ENCODE measurements at regions not wholly inside any gene's neighbourhood (a gene's known extent, or its start where the extent isn't known, plus 50 kb on each side); places are given as distances from the start of the nearest gene placed in this dataset.

- no peak overlapping the region for H2AFZ ChIP-seq (ENCODE audit: low read depth, low read length)
- H3K4me3 ChIP-seq (ENCODE audit: low read length): no peak overlapping the region
- TF ChIP-seq CTCF (IDR thresholded peaks at IDR 0.05; ENCODE audit: low read depth, low read length) (no peak), EZH2phosphoT487 (IDR thresholded peaks at IDR 0.05; ENCODE audit: low read depth) (no peak)
- no peaks in the 10 kb centered on the region for H4K20me1 ChIP-seq (ENCODE audit: insufficient read depth, low read length)
- H3K4me1 ChIP-seq (ENCODE audit: low read length): peaks cover 6% of the 10 kb centered on the region
- no peaks in the 10 kb centered on the region for H3K36me3 ChIP-seq (replicated peaks; ENCODE audit: low read depth, low read length)
- no peaks in the 10 kb centered on the region for H3K27me3 ChIP-seq (ENCODE audit: low read depth, low read length)
- H3K9me3 ChIP-seq (ENCODE audit: insufficient read depth, low read length): no peaks in the 10 kb centered on the region
- H3K4me2 ChIP-seq (ENCODE audit: low read length): no peak overlapping the region
- no peak overlapping the region for H3K9ac ChIP-seq (ENCODE audit: low read length)
- no peaks in the 10 kb centered on the region for H3K79me2 ChIP-seq (ENCODE audit: low read length)
- H3K27ac ChIP-seq (ENCODE audit: low read length): no peak overlapping the region
Observed at GRCh38 chr2:155294358-155294757, 595.9 kb downstream of the KCNJ3 start.

DNA sequence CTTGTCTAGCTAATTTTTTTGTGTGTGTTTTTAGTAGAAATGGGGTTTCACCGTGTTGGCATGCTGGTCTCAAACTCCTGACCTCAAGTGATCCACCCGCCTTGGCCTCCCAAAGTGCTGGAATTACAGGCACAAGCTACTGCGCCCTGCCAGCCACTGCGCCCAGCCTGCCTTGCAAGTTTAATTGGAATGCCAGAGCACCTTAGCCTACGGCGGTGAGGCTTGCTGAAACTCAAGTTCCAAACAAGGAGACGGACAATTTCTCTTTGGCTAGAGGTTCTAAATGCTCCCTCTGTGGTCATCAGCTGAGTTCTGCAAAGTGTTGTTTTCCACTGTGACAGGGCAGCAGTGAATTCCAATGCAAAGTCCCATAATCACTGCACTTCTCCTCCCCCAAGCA lies 583.4 kb downstream of the KCNJ3 start:
- no peak overlapping the region for H3K4me3 ChIP-seq (ENCODE audit: low read length)
- no peak overlapping the region for H2AFZ ChIP-seq (ENCODE audit: low read depth, low read length)
- H3K4me2 ChIP-seq (ENCODE audit: low read length): no peak overlapping the region
- H3K9me3 ChIP-seq (ENCODE audit: insufficient read depth, low read length): no peaks in the 10 kb centered on the region
- H3K27ac ChIP-seq (ENCODE audit: low read length): no peak overlapping the region
- TF ChIP-seq CTCF (IDR thresholded peaks at IDR 0.05; ENCODE audit: low read depth, low read length): no peak
- no peak for TF ChIP-seq EZH2phosphoT487 (IDR thresholded peaks at IDR 0.05; ENCODE audit: low read depth)
- no peaks in the 10 kb centered on the region for H3K79me2 ChIP-seq (ENCODE audit: low read length)
- no peaks in the 10 kb centered on the region for H4K20me1 ChIP-seq (ENCODE audit: insufficient read depth, low read length)
- H3K4me1 ChIP-seq (ENCODE audit: low read length): no peaks in the 10 kb centered on the region
- no peaks in the 10 kb centered on the region for H3K36me3 ChIP-seq (replicated peaks; ENCODE audit: low read depth, low read length)
- H3K9ac ChIP-seq (ENCODE audit: low read length): no peak overlapping the region
- H3K27me3 ChIP-seq (ENCODE audit: low read depth, low read length): no peaks in the 10 kb centered on the region

DNA sequence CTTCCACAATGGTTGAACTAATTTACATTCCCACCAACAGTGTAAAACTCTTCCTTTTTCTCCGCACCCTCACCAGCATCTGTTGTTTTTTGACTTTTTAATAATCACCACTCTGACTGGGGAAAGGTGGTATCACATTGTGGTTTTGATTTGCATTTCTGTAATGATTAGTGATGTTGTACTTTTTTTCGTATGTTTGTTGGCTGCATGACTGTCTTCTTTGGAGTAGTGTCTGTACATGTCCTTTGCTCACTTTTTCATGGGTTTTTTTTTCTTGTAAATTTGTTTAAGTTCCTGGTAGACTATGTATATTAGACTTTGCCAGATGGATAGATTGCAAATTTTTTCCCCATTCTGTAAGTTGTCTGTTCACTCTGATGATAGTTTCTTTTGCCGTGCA lies 574.8 kb downstream of the KCNJ3 start:
- Histone ChIP-seq H3K4me3 (ENCODE audit: low read length) (no peak overlapping the region), H3K79me2 (ENCODE audit: low read length) (no peaks in the 10 kb centered on the region), H3K27me3 (ENCODE audit: low read depth, low read length) (no peaks in the 10 kb centered on the region), H2AFZ (ENCODE audit: low read depth, low read length) (no peak overlapping the region), H3K4me1 (ENCODE audit: low read length) (no peaks in the 10 kb centered on the region), H3K27ac (ENCODE audit: low read length) (no peak overlapping the region), H4K20me1 (ENCODE audit: insufficient read depth, low read length) (no peaks in the 10 kb centered on the region), H3K36me3 (replicated peaks; ENCODE audit: low read depth, low read length) (no peaks in the 10 kb centered on the region), H3K9me3 (ENCODE audit: insufficient read depth, low read length) (no peaks in the 10 kb centered on the region), H3K9ac (ENCODE audit: low read length) (no peak overlapping the region), H3K4me2 (ENCODE audit: low read length) (no peak overlapping the region)
- TF ChIP-seq CTCF (IDR thresholded peaks at IDR 0.05; ENCODE audit: low read depth, low read length) (no peak), EZH2phosphoT487 (IDR thresholded peaks at IDR 0.05; ENCODE audit: low read depth) (no peak)

- Histone ChIP-seq H3K27ac (ENCODE audit: low read length) (no peak overlapping the region), H2AFZ (ENCODE audit: low read depth, low read length) (no peak overlapping the region), H3K36me3 (replicated peaks; ENCODE audit: low read depth, low read length) (no peaks in the 10 kb centered on the region)
Observed at GRCh38 chr2:155266583-155266982, 568.1 kb downstream of the KCNJ3 start.

More at GRCh38 chr2:155266583-155266982, 568.1 kb downstream of the KCNJ3 start:
- TF ChIP-seq CTCF (IDR thresholded peaks at IDR 0.05; ENCODE audit: low read depth, low read length) (no peak), EZH2phosphoT487 (IDR thresholded peaks at IDR 0.05; ENCODE audit: low read depth) (no peak)
- Histone ChIP-seq H4K20me1 (ENCODE audit: insufficient read depth, low read length) (no peaks in the 10 kb centered on the region), H3K9ac (ENCODE audit: low read length) (no peak overlapping the region), H3K4me2 (ENCODE audit: low read length) (no peak overlapping the region), H3K4me3 (ENCODE audit: low read length) (no peak overlapping the region), H3K27me3 (ENCODE audit: low read depth, low read length) (no peaks in the 10 kb centered on the region), H3K79me2 (ENCODE audit: low read length) (no peaks in the 10 kb centered on the region), H3K4me1 (ENCODE audit: low read length) (no peaks in the 10 kb centered on the region), H3K9me3 (ENCODE audit: insufficient read depth, low read length) (no peaks in the 10 kb centered on the region)
